DOHH2 (cell line): ENCODE measurements at regions not wholly inside any gene's neighbourhood (a gene's known extent, or its start where the extent isn't known, plus 50 kb on each side); places are given as distances from the start of the nearest gene placed in this dataset.

Experiments
- H3F3A ChIP-seq: fragments of 200-600 bp; sonication (generic), shearing (Covaris generic); 2 replicates; pipeline ENCODE4 v1.6.0; 2016; ENCODE audit warnings: antibody characterized with exemption, mild to moderate bottlenecking; ENCODE audit not compliant: control insufficient read depth, insufficient read depth
- H3K27ac ChIP-seq: fragments of 200-600 bp; sonication (generic); 2 replicates; pipeline ENCODE4 v1.5.1; 2014; ENCODE audit warnings: low read depth, mild to moderate bottlenecking, low read length, moderate library complexity
- H3K27me3 ChIP-seq: fragments of 200-600 bp; sonication (generic); 2 replicates; pipeline ENCODE4 v1.6.1; 2014; ENCODE audit warnings: mild to moderate bottlenecking, low read length, mixed read lengths; ENCODE audit not compliant: control insufficient read depth
- H3K36me3 ChIP-seq: fragments of 200-600 bp; sonication (generic); 2 replicates; pipeline ENCODE4 v1.6.1; 2014; ENCODE audit warnings: mild to moderate bottlenecking, low read length, moderate library complexity, mixed read lengths; ENCODE audit not compliant: control insufficient read depth
- H3K4me1 ChIP-seq: fragments of 200-600 bp; sonication (generic); 2 replicates; pipeline ENCODE4 v1.6.1; 2014; ENCODE audit warnings: mild to moderate bottlenecking, low read length, mixed read lengths; ENCODE audit not compliant: control insufficient read depth
- H3K4me2 ChIP-seq: fragments of 200-600 bp; sonication (generic); 2 replicates; pipeline ENCODE4 v1.6.0; 2014; ENCODE audit warnings: mild to moderate bottlenecking, low read length, moderate library complexity
- H3K4me3 ChIP-seq: fragments of 200-600 bp; sonication (generic); 2 replicates; pipeline ENCODE4 v1.5.1; 2014; ENCODE audit warnings: mild to moderate bottlenecking, low read length, mixed read lengths
- H3K79me2 ChIP-seq: fragments of 200-600 bp; sonication (generic); 2 replicates; pipeline ENCODE4 v1.6.1; 2014; ENCODE audit warnings: mild to moderate bottlenecking, low read length, mixed read lengths; ENCODE audit not compliant: control insufficient read depth
- H3K9me2 ChIP-seq: fragments of 200-600 bp; sonication (generic); replicated peaks from 2 replicates; pipeline ENCODE4 v1.6.1; 2014; ENCODE audit warnings: mild to moderate bottlenecking, low read length, mixed read lengths; ENCODE audit not compliant: control insufficient read depth
- H3K9me3 ChIP-seq: fragments of 200-600 bp; sonication (generic); 2 replicates; pipeline ENCODE4 v1.6.1; 2014; ENCODE audit warnings: antibody characterized with exemption, low read length, mixed read lengths; ENCODE audit not compliant: control insufficient read depth, insufficient read depth
- H4K20me1 ChIP-seq: fragments of 200-600 bp; sonication (generic); 2 replicates; pipeline ENCODE4 v1.6.0; 2014; ENCODE audit warnings: low read depth, mild to moderate bottlenecking, antibody characterized with exemption, low read length, moderate library complexity; ENCODE audit not compliant: control insufficient read depth, insufficient read depth
- EZH2phosphoT487 ChIP-seq: fragments of 200-600 bp; sonication (generic); IDR thresholded peaks from 2 replicates; pipeline ENCODE4 v1.6.1; 2017; ENCODE audit warnings: borderline replicate concordance, mild to moderate bottlenecking, antibody characterized with exemption, low read length, moderate library complexity, mixed read lengths
- TF ChIP-seq, protein P1 (sequence below): fragments of 200-600 bp; sonication (generic); IDR thresholded peaks from one replicate; pipeline ENCODE4 v1.5.1; 2014; ENCODE audit warnings: antibody characterized with exemption, mild to moderate bottlenecking, low read depth, low read length; ENCODE audit not compliant: poor library complexity, severe bottlenecking

GRCh38 chr2:207216457-207216856 is 50.7 kb upstream of the KLF7 start:
- Histone ChIP-seq H3K79me2 (no peaks in the 10 kb centered on the region), H3K4me2 (no peak overlapping the region), H3K27ac (no peak overlapping the region), H3K4me3 (no peak overlapping the region), H3K27me3 (no peaks in the 10 kb centered on the region), H4K20me1 (no peaks in the 10 kb centered on the region), H3F3A (no peaks in the 10 kb centered on the region), H3K4me1 (no peaks in the 10 kb centered on the region), H3K9me3 (no peaks in the 10 kb centered on the region), H3K36me3 (no peaks in the 10 kb centered on the region), H3K9me2 (no peaks in the 10 kb centered on the region)
- TF ChIP-seq, protein P1, sequence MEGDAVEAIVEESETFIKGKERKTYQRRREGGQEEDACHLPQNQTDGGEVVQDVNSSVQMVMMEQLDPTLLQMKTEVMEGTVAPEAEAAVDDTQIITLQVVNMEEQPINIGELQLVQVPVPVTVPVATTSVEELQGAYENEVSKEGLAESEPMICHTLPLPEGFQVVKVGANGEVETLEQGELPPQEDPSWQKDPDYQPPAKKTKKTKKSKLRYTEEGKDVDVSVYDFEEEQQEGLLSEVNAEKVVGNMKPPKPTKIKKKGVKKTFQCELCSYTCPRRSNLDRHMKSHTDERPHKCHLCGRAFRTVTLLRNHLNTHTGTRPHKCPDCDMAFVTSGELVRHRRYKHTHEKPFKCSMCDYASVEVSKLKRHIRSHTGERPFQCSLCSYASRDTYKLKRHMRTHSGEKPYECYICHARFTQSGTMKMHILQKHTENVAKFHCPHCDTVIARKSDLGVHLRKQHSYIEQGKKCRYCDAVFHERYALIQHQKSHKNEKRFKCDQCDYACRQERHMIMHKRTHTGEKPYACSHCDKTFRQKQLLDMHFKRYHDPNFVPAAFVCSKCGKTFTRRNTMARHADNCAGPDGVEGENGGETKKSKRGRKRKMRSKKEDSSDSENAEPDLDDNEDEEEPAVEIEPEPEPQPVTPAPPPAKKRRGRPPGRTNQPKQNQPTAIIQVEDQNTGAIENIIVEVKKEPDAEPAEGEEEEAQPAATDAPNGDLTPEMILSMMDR, result no peak
- no peak for TF ChIP-seq EZH2phosphoT487

DNA sequence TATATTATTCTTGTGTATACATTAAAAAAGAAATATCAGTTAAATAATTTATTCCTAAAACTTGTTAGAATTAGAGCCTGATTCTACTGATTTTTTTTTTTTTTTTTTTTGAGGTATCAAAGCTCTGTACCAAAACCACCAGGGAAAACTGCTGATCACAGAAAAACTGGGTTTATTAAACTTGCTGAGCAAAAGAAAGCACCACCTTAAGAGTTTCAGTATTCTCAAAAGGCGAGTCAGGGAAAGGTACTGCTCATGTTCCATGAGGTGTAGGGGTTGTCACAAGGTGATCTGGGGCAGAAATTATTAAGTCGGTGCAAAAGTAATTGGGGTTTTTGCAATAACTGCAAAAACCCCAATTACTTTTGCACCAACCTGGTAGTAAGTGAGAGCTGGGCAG is 51.7 kb upstream of the KLF7 start:
- Histone ChIP-seq H3K36me3 (no peaks in the 10 kb centered on the region), H3K27me3 (no peaks in the 10 kb centered on the region; the same call in 1 of the 2 replicates), H3K4me3 (no peak overlapping the region), H4K20me1 (no peaks in the 10 kb centered on the region), H3K4me2 (no peak overlapping the region), H3K4me1 (no peaks in the 10 kb centered on the region), H3K27ac (no peak overlapping the region), H3K9me2 (no peaks in the 10 kb centered on the region), H3K79me2 (no peaks in the 10 kb centered on the region), H3K9me3 (no peaks in the 10 kb centered on the region), H3F3A (no peaks in the 10 kb centered on the region)
- TF ChIP-seq, protein P1, result no peak
- TF ChIP-seq EZH2phosphoT487, result no peak

DNA sequence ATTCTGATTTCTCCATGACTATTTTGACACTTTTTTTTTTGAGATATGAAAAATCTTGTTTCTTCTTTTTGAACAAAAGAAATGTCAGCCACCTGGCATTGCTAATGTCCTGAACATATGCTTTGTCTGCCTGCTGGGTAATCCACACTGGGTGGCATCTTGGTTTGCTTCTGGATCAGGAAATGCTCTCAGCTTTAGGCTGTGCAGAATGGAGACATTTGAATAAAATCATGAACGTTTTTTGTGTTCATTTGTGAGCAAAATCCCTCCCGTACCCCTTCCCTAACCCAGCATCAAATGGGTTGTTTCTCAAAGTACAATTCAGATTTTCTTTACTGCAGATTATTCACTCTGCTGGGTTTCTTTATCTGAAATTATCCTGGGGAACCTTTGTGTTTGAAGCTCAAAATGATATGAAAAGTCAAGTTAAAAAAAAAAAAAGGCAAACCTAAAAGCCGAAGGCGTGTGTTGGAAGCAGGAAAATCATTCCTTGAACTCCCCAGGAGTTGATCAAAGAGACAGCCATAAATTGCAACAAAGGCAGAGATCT is 53.4 kb upstream of the KLF7 start:
- Histone ChIP-seq H3K36me3 (no peaks in the 10 kb centered on the region), H3F3A (no peaks in the 10 kb centered on the region), H3K4me1 (no peaks in the 10 kb centered on the region), H3K27me3 (no peaks in the 10 kb centered on the region; the same call in 1 of the 2 replicates), H3K9me3 (no peaks in the 10 kb centered on the region), H3K9me2 (no peaks in the 10 kb centered on the region), H3K79me2 (no peaks in the 10 kb centered on the region), H3K4me2 (no peak overlapping the region), H3K4me3 (no peak overlapping the region), H4K20me1 (no peaks in the 10 kb centered on the region), H3K27ac (no peak overlapping the region)
- TF ChIP-seq, protein P1, result no peak
- no peak for TF ChIP-seq EZH2phosphoT487
